IPS-NIHi11 (cell line): ENCODE measurements at regions not wholly inside any gene's neighbourhood (a gene's known extent, or its start where the extent isn't known, plus 50 kb on each side); places are given as distances from the start of the nearest gene placed in this dataset.

Experiments used
- DNase-seq: peaks from one replicate; pipeline ENCODE4 v3.0.0; 2012; ENCODE audit warnings: mixed read lengths, low spot score

DNA sequence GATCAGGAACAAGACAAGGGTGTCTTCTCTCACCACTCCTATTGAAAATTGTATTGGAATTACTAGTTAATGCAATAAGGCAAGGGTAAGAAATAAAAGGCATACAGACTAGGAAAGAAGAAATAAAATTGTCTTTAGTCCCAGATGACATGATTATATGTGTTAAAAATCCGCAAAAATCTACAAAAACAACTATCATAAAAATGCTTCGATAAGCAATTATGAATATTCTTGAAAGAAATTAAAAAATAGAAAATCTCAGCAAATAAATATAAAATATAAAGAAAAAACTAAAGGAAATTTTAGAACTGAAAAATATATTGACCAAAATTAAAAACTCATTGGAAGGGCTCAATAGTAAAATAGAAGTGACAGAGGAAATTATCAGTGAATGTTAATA, 243.3 kb downstream of the ZNF674 start:
- no peak for DNase-seq

DNA sequence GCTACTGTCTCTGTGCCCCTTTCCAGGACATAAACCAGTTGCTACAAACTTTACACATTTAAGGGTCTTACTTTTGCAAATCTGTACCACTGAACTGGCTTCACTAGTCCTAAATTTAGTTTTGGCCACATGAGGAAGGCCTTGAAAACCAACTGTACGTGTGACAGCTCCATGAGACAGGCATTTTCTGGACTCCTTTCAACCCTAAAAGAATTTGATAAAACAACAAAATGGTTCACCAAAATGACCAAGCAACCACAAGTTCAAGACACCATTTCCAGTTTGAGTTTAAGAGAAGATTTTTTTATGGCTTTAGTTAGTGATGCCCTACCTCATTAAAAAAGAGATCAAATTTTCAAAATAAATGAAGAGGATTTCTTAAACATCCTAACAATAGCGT, 246.4 kb downstream of the ZNF674 start:
- no peak for DNase-seq

DNA sequence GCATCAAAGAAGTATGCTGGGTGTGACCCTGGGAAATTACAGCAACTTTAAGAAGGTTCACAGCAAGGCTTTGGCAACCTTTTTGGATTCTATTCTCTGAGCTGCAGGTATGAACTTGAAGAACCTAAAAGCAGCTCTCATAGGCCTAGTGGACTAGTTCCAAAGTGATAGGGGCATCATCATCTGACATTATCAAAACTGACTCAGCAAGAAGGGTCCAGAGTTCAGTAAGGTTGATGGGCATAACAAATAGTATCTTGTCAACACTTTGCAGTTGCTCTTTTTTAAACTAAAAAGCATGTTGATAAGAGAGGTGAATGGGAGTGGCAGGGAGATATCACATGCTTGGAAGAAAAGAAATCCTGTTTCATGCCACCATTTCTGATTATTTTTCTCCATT, 249.3 kb downstream of the ZNF674 start:
- DNase-seq = no peak

DNA sequence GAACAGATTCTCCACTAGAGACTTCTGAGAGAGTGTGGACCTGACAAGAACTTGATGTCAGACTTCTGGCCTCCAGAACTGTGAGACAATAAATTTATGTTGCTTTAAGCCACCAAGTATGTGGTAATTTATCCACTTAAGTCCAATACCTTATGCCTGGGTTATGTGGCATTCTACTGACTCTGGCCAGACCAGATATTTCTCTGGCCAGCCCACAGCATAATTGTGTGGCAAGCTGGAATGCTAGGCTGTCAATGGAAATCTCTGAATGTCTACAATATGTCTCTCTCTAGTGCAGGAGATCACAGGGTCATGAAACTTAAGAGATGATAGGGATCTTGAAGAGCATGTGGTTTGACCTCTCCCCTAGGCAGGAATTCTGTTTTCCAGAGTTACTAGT, 251.0 kb downstream of the ZNF674 start:
- no peak for DNase-seq

DNA sequence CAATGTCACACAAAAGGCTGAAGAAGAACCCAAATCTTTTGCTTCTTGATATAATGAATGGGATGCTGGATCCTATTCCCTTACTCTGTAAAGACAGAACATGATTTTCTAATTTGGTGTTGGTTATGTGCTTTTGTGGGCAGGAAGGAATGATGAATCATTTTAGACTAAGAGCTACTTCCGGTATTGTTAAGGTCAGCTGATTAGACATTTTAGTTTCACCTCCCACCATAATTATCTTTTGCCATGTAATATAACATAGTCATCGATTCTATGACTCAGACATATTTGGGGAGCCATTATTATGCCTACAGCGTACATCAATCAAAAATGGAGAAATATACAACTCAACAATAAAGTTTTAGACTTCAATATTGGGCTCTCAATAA, 265.3 kb downstream of the ZNF674 start:
- DNase-seq = no peak

DNA sequence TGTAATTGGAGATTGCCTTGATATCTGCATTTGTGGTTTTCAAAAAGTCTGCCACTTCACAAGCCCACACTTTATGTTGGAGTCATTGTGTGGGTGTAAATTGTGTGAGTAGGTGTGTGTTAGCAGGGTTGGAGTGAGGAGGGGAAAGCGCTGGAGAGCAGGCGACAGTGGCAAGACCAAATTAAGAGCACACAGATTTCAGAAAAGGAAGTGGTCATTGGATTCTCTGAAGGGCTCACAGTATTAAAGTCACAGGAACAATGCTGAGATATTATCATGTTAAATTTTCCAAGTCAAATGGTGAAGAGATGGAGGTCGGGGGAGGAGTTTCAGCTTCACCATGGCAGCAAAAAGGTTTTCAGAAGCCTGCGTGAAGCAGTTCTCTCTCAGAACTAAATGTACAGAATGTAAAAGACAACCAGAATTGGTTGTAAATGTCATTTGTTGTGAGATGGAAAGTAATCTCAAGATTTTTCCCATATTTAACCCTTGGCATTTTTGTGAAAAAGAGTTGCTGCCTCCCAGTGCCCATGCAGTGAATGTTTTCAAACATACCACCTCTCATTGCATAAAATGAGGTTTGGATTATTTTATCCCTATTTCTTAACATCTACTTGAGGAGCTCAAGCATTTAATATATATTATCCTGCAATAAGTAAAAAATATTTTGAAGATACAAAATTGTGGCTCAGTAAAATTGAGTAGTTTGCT, 265.9 kb downstream of the ZNF674 start:
- DNase-seq = peak; percentile 12

DNA sequence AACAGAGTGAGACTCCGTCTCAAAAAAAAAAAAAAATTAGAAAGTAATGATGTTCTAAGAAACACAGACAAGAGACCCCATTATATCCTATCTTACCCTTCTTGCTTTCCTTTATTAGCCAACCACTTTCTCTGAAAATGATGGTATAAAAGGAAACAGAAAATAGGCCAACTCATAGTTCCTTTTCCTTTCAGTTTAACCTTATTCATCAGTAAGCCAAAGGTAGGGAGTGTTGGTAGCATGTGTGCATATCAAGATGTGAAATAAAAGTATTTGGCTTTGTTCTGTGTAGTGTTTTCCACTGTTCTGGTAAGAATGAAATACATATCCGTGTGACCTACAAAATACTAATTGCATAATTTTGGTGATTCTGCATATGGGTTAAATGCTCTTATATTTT, 266.6 kb downstream of the ZNF674 start:
- DNase-seq = no peak

DNA sequence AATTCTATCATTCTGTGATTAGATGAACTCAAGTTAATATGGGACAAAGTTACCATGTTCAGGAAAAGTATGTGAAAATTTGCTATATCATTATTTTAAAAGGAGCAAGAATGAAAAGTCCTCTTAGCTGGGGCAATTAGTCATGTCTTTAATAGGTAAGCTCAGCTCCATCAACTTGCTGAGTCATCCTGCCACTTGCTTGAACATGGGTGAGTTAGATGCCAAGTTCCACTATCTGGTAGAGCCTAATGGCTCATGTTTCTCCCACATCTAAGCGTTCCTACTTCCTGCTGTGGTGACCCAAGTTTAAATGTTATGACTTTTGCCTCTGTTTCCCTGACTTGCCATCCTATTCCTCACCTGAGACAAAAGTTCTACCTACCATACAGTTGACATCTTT, 276.8 kb downstream of the ZNF674 start:
- DNase-seq = no peak

DNA sequence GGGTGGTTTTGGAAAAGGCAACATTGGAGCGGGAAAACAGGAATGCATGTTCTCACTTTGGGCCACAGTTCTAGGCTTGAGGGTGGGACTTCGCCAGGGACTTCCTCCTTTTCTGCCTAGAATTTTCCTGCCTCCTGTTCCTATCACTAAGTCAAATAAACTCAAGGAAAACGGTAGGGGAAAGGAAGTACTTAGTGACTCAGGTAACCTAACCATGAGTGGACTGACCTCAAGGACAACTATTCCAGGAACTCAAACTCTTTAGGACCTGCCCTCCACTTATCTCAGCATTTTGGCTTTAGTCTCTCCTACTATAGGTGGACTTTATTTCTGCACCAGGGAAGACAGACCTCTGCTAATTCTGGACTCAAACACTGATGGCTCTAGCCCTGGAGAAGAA, 281.7 kb downstream of the ZNF674 start:
- DNase-seq = no peak

DNA sequence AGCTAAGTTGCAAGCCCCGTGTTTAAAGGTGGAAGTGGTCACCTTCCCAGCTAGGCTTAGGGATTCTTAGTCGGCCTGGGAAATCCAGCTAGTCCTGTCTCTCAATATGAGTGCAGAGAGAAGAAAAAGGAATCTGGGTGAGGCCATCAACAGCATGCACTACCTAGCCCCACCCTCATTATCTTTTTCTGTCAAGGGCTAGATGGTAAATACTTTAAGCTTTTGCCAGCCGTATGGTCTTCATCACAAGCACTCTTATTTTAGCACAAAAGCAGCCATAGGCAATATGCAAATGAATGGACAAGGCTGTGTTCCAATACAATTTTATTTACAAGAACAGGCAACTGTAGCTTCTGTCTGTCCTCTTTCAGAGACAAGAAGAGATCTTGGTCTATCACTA, 282.9 kb downstream of the ZNF674 start:
- DNase-seq = no peak

DNA sequence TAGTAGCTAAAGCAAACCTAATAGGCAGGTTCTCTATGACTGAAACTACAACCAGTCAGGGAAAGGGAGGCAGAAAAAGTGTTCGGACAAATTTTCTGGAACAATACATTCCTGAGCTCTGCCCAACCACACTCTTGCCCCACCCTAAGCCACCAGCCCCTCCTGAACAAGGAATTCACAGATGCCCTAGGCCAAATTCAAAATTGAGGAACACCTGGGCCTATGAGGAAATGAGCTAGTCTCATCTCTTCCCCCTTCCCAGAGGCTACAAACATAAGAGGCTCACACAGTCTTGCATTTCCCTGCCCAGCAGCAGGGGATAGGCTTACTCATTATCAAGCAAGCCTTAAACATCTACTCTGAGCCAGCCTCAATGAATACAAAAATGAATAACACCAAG, 284.7 kb downstream of the ZNF674 start:
- peak; percentile 10 for DNase-seq

DNA sequence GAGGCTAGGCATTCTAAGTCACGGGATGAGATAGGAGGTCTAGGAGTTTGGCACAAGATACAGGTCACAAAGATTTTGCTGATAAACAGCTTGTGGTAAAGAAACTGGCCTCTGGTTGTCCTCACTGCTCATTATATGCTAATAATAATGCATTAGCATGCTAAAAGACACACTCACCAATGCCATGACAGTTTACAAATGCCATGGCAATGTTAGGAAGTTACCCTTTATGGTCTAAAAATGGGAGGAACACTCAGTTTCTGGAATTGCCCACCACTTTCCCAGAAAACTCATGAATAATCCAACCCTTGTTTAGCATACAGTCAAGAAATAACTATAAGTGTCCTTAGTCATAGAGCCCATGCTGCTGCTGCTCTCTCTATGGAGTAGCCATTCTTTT, 286.9 kb downstream of the ZNF674 start:
- no peak for DNase-seq

DNA sequence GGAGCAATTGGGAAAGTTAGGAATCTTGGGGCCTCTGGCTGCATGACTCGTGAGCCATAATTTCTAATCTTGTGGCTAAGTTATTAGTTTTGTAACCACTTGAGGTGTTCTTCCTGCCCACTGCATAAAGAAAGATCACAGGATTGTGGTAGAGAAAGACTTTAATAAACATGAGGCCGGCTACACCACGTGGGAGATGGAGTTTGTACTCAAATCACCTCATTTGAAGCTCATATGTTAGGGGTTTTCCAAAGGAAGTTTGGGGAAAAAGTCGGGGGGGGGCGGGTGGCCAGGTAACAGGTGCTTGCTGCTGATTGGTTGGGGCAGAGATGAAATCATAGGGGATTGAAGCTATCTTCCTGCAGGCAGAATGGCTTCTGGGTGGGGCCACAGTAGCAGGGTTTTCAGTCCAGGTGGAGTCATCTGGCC, 287.8 kb downstream of the ZNF674 start:
- DNase-seq = no peak

DNA sequence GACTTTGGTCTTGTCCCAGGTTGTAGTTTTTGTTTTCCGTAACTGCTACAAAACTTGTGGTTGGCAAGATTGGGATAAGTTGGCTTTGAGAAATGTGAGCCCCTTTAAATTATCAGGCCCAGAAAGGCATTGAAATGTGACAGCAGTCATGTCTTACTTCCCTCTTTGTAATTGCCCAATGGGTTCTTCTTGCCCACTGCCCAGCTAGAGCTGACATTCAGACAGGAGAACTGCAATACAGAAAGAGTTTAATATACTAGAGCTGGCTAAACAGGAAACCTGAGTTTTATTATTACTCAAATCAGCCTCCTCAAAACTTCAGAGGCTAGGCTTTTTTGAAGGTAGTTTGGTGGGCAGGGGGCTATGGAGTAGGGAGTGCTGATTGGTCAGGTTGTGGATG, 288.3 kb downstream of the ZNF674 start:
- no peak for DNase-seq

DNA sequence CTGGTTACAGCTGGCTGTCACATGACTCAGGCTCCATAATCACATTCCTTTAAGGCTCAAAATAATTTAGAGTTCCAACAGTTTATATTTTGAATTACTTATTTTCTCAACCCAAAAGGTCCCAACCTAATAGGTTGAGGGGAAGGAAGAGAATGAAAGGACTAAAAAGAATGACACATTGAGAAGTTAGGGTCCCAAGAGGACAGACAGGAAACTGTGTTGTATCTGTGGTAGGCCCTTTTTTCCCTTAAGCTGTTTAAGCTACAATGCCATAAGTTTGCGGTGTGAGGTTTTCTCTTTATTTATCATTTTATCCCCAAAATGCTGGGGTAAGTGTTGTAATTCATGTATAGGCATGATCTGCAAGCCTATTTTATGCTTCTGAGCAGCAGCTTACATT, 290.2 kb downstream of the ZNF674 start:
- DNase-seq = no peak

DNA sequence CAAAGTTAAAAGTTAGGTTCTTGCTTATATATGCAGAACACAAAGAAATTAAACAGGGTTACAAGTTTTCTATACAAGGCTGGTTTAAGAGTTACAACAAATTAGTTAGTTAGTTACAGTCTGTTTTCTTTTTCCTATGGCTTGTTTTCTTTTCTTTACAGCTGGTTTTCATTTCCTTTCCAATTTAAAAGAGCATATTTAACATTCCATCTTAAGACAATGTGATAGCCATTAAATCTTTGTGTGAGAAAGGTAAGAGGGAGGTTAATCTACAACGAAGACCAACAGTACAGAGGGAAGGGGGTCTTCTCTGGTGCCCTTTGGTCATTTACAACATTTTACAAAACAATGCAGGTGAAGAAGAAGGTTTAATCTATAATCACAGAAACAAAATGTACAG, 290.6 kb downstream of the ZNF674 start:
- DNase-seq = no peak

DNA sequence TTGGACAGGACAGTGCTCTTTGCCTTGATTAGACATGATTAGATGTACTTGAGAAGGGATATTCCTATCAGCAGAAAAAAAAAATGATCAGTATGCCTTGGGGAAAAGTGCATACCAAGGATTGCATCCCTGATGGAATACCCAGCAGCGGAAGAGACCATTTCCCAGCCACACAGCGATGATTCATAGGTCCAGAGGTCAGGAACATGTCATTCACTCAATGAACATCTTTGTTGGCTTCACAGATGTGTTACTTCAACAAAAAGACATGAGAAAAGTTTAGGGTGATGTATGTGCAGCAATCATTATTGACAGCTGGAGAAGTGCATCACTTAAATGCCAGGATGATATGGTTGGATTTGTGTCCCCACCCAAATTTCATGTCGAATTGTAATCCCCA, 293.5 kb downstream of the ZNF674 start:
- DNase-seq = no peak

DNA sequence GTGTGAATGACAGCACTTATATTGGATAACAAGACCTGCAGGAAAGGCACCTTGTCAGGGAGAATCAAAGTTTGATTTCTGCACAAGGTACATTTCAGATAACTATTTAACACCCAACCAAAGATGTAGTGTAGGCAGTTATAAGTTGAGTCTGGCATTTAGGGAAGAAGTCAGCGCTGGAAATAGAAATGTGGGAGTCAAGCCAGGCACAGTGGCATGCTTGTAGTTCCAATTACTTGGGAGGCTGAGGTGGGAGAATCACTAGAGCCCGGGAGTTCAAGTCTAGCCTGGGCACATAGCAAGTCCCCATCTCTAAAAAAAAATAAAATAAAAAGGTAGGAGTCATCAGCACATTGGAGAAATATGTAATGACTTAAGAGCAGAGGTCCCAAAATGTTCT, 295.1 kb downstream of the ZNF674 start:
- DNase-seq = no peak

DNA sequence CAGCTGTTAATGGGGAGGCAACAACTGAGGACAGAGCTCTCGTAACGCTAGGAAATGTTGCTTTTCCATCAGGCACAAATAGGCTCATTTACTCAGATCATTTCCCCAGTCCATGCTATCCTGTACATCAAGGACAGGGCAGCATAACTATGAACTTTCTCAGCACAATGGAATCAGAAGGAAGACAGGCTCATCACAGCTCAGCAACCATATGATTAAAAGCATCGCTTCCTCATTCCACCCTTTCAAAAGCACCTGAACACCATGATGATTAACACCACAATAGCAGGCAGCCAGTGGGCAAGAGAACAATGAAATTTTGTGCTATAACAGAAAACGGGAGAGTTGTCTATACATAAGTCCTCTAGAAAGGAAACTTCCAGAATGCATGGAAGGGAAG, 297.8 kb downstream of the ZNF674 start:
- DNase-seq = no peak

DNA sequence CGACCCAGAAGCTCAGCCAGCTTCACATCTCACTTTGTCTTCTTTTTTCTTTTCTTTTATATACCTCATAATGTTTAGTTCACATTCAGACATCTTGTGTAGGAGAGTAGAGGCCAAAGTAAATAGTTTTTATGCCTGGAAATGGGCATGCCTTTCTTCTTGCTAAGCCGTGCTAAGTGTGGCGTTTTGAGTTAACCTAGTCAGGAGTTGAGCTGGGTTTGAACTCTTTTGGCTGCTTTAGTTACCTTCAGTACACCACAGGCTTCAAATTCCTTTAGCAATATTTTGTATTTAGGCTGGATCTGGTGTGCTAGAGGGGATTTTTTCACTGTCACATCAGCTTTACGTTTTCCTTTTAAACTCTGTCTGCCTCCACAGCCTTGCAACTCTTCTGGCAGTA, 300.8 kb downstream of the ZNF674 start:
- no peak for DNase-seq

DNA sequence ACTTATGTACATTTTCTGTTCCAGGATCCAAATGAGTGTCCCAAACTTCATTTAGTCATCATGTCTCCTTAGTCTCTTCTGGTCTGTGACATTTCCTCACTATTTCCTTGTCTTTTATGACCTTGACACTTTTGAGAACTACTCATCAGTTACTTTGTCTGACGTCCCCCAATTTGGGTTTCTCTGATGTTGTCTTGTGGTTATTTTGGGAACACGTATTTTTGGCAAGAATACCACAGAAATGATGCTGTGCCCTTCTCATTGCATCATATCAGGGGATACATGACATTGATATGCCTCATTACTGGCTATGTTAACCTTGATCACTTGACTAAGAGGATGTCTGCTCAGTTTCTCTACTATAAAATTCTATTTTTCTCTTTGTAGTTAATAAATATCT, 308.8 kb downstream of the ZNF674 start:
- no peak for DNase-seq

DNA sequence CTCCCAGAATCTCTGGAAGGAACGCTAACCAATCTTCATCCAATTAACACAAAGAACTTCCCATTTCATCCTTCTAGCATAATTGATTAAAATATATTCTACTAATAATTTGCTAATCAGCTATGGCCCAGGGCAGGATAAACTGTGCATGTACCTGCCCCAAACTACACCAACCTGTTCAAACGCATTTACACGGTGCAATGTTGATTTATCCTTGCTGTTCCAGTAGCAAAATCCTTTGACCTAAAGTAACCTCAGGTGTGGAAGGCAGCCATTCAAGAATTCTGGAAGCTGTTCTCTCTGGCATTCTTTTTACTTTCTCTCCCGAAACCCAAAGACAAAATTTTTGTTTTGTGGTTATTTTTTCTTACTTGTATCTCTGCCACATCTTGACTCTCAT, 309.4 kb downstream of the ZNF674 start:
- no peak for DNase-seq

DNA sequence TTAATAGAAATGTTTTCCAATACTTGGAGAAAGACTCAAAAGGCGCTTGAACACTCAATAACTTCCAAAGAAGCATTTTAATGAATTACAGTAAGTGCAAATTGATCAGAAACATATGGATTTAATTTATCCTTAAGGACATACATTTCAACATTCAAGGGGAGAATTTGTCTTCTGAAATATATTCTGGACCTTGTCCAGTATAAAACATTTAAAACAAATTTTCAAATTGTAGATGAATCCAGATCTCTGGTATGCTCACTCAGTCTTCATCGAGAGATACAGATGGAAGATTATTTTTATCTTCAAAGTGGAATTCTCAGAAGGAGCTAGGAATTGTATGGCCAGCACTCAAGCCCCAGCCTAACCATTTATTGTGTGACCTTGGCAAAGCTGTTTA, 310.4 kb downstream of the ZNF674 start:
- DNase-seq = no peak

DNA sequence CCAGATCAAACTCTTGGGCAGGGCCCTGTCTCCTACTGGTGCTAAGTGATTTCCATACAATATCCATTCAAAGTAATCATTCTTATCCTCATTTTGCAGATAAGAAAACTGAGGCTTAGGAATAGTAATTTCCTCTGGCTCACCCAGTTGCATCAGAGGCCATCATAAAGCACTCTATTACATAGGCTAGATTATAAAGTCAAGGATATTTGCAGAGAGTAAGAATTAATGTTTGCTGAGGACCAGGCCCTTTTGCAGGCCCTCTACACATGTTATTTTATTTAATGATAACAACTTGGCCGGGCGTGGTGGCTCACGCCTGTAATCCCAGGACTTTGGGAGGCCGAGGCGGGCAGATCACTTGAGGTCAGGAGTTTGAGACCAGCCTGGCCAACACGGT, 316.8 kb downstream of the ZNF674 start:
- DNase-seq = no peak

DNA sequence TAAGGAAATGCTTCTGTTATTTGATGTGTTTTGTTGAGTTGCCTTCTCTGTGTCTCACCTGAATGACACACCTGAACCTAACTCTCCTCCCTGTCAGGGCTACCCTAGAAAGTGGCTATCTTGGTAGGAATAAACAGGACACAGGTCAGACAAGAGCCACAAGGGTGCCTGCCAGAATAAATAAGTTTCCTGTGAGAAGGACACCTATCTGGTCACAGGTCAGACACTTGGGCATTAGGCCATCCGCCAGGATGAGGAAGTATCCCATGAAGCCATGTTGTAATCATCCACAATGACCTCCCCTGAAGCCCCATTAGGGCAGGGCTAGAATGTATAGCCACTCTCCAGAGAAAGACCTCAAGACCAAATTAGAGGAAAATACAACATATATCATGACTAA, 318.8 kb downstream of the ZNF674 start:
- no peak for DNase-seq
